ENCODE measurements at regions not wholly inside any gene's neighbourhood (a gene's known extent, or its start where the extent isn't known, plus 50 kb on each side); places are given as distances from the start of the nearest gene placed in this dataset.

DNA sequence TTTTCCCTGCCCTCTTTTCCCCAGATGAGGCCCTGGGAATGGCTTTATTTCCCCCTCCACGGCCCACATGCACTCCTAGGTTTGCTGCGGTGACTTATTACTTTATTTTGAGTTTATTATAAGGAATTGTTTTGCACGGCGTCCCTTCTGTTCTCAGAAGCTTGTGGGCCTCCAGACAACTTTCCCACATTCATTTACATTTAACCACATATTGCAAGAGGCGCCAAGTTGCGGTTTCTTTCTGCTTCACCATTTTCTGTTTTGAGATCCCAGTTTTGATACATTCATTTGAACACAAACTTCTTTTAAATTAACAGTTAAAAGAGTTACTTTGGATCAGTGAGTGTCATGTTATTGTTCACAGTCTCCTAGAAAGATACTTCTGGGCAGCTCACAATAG is 532.5 kb upstream of the MGMT start:
- TF ChIP-seq POLR2A (IDR thresholded peaks at IDR 0.05; ENCODE audit: low read length) (no peak), GATA1 (IDR thresholded peaks at IDR 0.05; ENCODE audit: low read depth, low read length) (no peak)

Data from erythroblast (primary cell).